Duodenal mucosa (tissue), 2 donors: ENCODE measurements at regions not wholly inside any gene's neighbourhood (a gene's known extent, or its start where the extent isn't known, plus 50 kb on each side); places are given as distances from the start of the nearest gene placed in this dataset.
"Not testable (repeated sequence)": the region's sequence is repeated elsewhere in the genome, so short reads cannot be mapped to it uniquely, and the experiment has no call there.

Experiments used
- H3K27ac ChIP-seq: one replicate; pipeline ENCODE4 v1.7.0; 2013; ENCODE audit warnings: low read depth, low read length
- H3K27me3 ChIP-seq, 2 donors: one replicate each; pipeline ENCODE4 v1.7.0; 2013; ENCODE audit warnings: low read length in 2 of 2, control low read depth in 1 of 2; ENCODE audit not compliant: insufficient read depth in 2 of 2, control insufficient read depth in 1 of 2
- H3K36me3 ChIP-seq, 2 donors: one replicate each; pipeline ENCODE4 v1.7.0; 2013; ENCODE audit warnings: low read length in 2 of 2, control low read depth in 1 of 2; ENCODE audit not compliant: insufficient read depth in 2 of 2, control insufficient read depth in 1 of 2
- H3K4me1 ChIP-seq, 2 donors: one replicate each; pipeline ENCODE4 v1.7.0; 2013; ENCODE audit warnings: low read length in 2 of 2, control low read depth in 1 of 2; ENCODE audit not compliant: insufficient read depth in 2 of 2, control insufficient read depth in 1 of 2
- H3K4me3 ChIP-seq, 2 donors: one replicate each; pipeline ENCODE4 v1.7.0; 2013; ENCODE audit warnings: low read length in 2 of 2, low read depth in 1 of 2
- H3K9ac ChIP-seq, 2 donors: one replicate each; pipeline ENCODE4 v1.7.0; 2013; ENCODE audit warnings: low read length in 2 of 2, low read depth in 1 of 2
- H3K9me3 ChIP-seq, 2 donors: one replicate each; pipeline ENCODE4 v1.7.0; 2013; ENCODE audit warnings: low read length in 2 of 2, control low read depth in 1 of 2; ENCODE audit not compliant: control insufficient read depth in 1 of 2

DNA sequence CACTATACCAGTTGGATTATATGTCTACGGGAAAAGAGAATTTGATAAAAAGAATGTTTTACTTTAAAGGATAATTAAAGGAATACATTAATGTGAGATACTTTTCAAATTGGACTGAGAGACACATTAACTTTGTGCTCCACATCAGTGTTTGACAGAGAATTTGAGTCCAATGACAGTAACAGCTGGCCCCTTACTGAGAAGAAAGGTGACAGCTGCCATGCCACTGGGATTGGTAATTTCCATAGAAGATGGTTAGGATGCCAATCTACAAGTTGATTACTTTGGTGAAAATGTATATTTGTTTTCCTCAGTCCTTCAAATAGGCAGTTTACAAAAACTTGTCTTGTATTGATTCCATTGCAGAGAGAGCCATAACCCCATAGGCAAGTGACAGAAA is 578.4 kb downstream of the SLCO4C1 start:
- H3K4me1 ChIP-seq: no peaks in the 10 kb centered on the region
- no peaks in the 10 kb centered on the region for H3K36me3 ChIP-seq
- no peaks in the 10 kb centered on the region for H3K27me3 ChIP-seq
- no peak overlapping the region for H3K4me3 ChIP-seq
- no peak overlapping the region for H3K27ac ChIP-seq
- H3K9me3 ChIP-seq: no peaks in the 10 kb centered on the region
- H3K9ac ChIP-seq: no peak overlapping the region

DNA sequence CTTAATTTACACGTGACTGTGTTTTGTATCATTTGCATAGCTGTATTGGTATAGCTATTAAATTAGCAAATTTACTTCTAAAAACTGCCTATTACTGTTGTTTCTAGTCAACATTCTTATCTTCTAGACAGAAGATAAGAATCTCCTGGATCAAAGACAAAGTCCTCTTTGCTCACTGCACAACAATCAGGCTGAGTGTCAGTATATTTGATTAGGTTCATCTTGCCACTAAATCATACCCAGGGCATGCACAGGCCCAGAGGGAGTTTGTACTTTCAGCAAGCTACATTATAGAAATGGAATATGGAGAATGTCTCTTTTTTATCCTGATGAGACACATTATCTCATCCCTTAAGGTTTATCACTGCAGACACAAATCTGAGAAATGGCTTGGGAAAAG is 579.1 kb downstream of the SLCO4C1 start:
- no peaks in the 10 kb centered on the region for H3K9me3 ChIP-seq
- no peak overlapping the region for H3K9ac ChIP-seq
- no peaks in the 10 kb centered on the region for H3K4me1 ChIP-seq
- no peaks in the 10 kb centered on the region for H3K27me3 ChIP-seq
- H3K4me3 ChIP-seq: no peak overlapping the region
- H3K36me3 ChIP-seq: no peaks in the 10 kb centered on the region
- no peak overlapping the region for H3K27ac ChIP-seq

DNA sequence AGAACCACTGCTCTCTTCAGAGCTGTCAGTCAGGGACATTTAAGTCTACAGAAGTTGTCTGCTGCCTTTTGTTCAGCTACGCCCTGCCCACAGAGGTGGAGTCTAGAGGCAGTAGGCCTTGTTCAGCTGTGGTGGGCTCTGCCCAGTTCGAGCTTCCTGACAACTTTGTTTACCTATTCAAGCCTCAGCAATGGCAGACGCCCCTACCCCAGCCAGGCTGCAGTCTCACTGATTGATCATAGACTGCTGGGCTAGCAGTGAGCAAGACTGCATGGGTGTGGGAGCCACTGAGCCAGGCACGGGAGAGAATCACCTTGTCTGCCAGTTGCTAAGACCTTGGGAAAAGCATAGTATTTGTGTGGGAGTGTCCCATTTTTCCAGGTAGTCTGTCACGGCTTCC is 580.3 kb downstream of the SLCO4C1 start:
- H3K9ac ChIP-seq, H3K27me3 ChIP-seq, H3K27ac ChIP-seq, H3K4me3 ChIP-seq, H3K36me3 ChIP-seq, H3K4me1 ChIP-seq, H3K9me3 ChIP-seq: not testable (repeated sequence)

DNA sequence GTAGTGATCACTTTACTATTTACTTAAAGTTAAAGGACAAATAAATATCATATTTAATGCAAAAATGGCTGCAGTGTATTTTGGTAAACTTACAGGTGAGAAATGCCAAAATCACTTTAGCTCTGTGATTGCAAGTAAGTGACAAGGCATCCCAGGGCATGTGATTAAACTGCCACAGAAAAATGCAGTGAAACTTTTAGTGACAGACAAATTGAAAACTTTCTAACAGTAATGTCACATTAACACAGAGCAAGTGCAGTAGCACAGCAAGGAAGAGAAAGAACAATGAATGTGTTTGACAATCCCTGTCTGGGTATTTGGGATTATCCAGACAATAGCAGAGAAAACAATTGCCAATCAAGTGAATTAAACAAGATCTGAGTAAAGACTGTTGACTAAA is 606.8 kb downstream of the SLCO4C1 start:
- Histone ChIP-seq H3K27ac (no peak overlapping the region), H3K9me3 (no peaks in the 10 kb centered on the region), H3K4me3 (no peak overlapping the region), H3K9ac (no peak overlapping the region), H3K27me3 (no peaks in the 10 kb centered on the region), H3K4me1 (no peaks in the 10 kb centered on the region), H3K36me3 (no peaks in the 10 kb centered on the region)

DNA sequence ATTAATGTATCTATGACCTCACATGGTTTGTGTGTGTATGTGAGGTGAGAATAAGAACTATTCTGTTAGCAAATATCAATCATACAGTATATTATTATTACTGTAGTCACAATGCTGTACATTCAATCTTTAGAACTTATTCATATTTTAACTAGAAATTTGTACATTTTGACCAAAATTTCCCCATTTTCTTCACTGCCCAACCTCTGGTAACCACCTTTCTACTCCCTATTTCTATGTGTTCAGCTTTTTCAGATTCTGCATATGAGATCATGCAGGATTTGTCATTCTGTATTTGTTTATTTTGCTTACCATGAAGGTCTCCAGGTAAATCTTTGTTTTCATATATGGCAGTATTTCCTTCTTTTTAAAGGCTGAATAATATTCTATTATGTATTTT is 607.9 kb downstream of the SLCO4C1 start:
- H3K27me3 ChIP-seq: no peaks in the 10 kb centered on the region
- no peak overlapping the region for H3K27ac ChIP-seq
- H3K9ac ChIP-seq: no peak overlapping the region
- no peaks in the 10 kb centered on the region for H3K9me3 ChIP-seq
- no peaks in the 10 kb centered on the region for H3K36me3 ChIP-seq
- H3K4me3 ChIP-seq: no peak overlapping the region
- H3K4me1 ChIP-seq: no peaks in the 10 kb centered on the region

DNA sequence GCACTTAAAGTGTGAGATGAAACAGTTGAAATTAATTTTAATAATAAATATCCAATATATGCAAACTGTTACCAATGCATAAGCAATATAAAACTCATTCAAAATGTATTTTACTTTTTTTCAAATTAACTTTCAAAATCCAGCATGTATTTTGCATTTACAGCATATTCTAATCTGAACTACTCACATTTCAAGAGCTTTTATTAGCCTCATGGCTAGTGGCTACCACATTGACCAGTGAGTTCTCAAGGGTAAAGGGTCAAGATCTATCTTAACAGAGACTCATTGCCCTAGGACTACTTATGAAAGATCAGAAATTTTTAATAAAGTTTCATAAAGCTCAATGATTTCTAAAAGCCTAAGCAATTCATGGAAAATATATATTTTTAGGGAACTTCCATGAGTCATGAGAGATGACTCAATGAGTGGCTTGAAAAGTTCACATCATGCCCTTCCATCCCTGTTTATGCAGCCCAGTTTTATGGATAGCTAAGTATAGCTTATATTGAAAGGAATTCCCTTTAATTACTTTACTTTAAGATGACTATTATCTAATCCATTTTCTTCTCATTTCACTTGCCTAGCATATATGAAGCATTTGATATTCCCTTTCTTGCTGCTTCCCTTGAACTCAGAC is 608.6 kb downstream of the SLCO4C1 start:
- Histone ChIP-seq H3K36me3 (no peaks in the 10 kb centered on the region), H3K4me3 (no peak overlapping the region), H3K9ac (no peak overlapping the region), H3K27ac (no peak overlapping the region), H3K27me3 (no peaks in the 10 kb centered on the region), H3K4me1 (no peaks in the 10 kb centered on the region), H3K9me3 (no peaks in the 10 kb centered on the region)

DNA sequence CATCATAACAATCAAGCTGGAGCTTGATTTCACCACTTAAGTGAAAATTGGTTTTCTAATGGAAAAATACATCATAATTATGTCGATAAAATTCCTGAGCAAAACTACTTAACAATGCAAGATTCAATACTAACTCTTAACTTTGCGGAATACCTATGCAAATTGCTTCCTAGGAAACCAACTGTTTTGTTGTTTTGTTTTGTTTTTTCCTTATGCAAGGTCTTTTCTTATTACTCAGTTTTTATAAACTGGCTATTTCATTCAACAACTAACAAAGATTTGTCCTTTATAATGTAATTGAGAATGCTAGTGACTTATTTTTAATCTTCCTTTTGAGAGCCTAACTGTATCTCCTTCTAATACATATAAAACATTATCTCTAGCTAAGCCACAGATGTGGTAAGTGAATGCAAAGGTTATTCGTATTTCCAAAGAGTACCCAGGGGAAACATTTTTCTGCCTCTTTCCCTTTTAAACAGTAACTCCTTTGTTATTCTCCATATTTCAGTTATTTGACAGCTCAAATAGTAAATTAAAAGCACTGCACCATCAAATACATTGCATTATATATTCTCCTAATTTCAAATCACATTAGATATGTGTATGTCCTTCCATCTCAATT is 609.4 kb downstream of the SLCO4C1 start:
- H3K27me3 ChIP-seq: no peaks in the 10 kb centered on the region
- no peak overlapping the region for H3K4me3 ChIP-seq
- H3K9ac ChIP-seq: no peak overlapping the region
- H3K27ac ChIP-seq: no peak overlapping the region
- no peaks in the 10 kb centered on the region for H3K4me1 ChIP-seq
- H3K36me3 ChIP-seq: no peaks in the 10 kb centered on the region
- no peaks in the 10 kb centered on the region for H3K9me3 ChIP-seq

DNA sequence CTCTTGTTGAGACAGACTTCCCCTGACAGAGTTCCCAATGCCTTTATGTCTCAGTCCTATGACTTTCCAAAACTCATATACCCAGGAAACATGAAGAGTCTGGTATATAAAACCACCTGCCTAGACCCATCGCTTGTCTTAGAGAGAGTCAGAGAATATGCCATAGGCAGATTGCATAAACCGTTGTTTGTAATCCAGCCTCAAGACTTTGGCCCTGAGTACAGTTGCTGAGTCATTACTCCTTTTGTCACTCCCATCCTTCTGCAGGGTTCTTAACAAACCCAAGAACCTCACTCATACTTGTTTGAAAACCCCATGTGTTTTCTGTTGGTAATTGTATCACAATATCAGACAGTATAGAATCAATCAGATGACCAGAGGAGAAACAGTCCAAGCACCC is 616.3 kb downstream of the SLCO4C1 start:
- H3K9me3 ChIP-seq: no peaks in the 10 kb centered on the region
- peaks cover 0 to 3% of the 10 kb centered on the region in 2 donors for H3K27me3 ChIP-seq
- no peak overlapping the region for H3K9ac ChIP-seq
- peaks cover 4 to 7% of the 10 kb centered on the region in 2 donors for H3K4me1 ChIP-seq
- no peak overlapping the region for H3K27ac ChIP-seq
- no peaks in the 10 kb centered on the region for H3K36me3 ChIP-seq
- H3K4me3 ChIP-seq: no peak overlapping the region

DNA sequence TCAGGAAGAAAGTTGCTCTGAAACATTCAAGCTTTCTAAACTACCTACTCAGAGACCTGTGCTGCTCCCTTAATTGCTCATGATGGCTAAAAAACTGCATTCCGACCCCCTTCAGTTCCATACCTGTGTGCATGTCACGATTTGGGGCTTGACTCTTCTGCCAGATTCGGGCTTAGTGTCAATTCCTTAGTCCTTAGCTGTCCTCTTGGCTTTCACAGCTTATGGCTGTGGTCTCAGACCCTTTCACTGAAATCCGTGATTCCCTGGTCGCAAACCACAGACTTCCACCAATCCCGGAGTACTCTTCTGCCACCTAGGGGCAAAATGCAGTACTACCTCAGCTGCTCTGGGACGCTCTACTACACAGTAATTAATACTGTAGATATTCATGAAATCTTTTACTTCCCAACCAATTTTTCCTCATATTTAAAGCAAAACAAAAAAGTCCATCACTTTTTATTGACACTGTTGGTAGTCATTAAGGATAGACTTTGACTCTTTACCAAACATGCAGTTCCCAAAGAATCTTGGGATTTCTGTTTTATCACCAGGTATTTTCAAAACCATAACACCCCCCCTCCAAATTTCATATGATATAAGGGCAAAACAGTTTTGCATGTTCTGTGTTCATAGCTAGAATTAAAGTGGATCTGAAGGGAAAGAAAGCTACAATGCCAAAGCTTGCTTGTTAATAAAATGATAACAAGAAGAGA is 617.4 kb downstream of the SLCO4C1 start:
- peaks cover 4 to 7% of the 10 kb centered on the region in 2 donors for H3K4me1 ChIP-seq
- H3K9ac ChIP-seq: no peak overlapping the region
- H3K27ac ChIP-seq: no peak overlapping the region
- H3K9me3 ChIP-seq: no peaks in the 10 kb centered on the region
- no peaks in the 10 kb centered on the region for H3K36me3 ChIP-seq
- peak overlapping the region; percentile 46 to 59 for H3K4me3 ChIP-seq
- peaks cover 0 to 3% of the 10 kb centered on the region in 2 donors for H3K27me3 ChIP-seq

DNA sequence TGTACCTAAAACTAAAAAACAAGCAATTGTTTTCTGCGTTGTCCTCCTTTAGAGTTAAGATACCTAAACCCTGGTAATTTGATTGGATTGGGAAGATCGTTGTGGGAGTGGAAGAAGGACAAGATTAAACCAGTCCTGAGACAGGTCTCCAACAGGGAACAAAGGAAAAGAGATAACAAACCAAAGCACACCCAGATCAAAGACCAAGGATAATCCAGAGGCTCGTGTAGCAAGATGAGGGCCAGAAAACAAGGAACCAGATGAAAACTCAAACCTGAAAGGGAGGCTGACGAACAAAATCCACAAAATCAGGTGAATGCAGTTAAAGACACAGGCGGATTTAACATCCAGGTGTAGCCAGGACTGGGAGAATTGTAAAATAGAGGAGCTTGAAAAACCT is 618.1 kb downstream of the SLCO4C1 start:
- no peaks in the 10 kb centered on the region for H3K9me3 ChIP-seq
- H3K4me3 ChIP-seq: no peak overlapping the region
- no peak overlapping the region for H3K27ac ChIP-seq
- H3K27me3 ChIP-seq: peaks cover 0 to 3% of the 10 kb centered on the region in 2 donors
- H3K9ac ChIP-seq: no peak overlapping the region
- no peaks in the 10 kb centered on the region for H3K36me3 ChIP-seq
- peaks cover 4 to 7% of the 10 kb centered on the region in 2 donors for H3K4me1 ChIP-seq
